Parathyroid adenoma (tissue), 2 donors: ENCODE measurements at regions not wholly inside any gene's neighbourhood (a gene's known extent, or its start where the extent isn't known, plus 50 kb on each side); places are given as distances from the start of the nearest gene placed in this dataset.

Source experiments
- H2AFZ ChIP-seq: fragments of 300-600 bp; sonication (generic); one replicate; pipeline ENCODE4 v1.7.0; 2017; ENCODE audit warnings: antibody characterized with exemption, mild to moderate bottlenecking
- H3K27ac ChIP-seq: fragments of 300-600 bp; sonication (generic); one replicate; pipeline ENCODE4 v1.7.0; 2017
- H3K27me3 ChIP-seq: fragments of 300-600 bp; sonication (generic); one replicate; pipeline ENCODE4 v1.7.0; 2017; ENCODE audit warnings: low read length; ENCODE audit not compliant: control insufficient read depth, insufficient read depth
- H3K36me3 ChIP-seq: fragments of 300-600 bp; sonication (generic); one replicate; pipeline ENCODE4 v1.7.0; 2017; ENCODE audit warnings: low read length; ENCODE audit not compliant: control insufficient read depth, insufficient read depth
- H3K4me1 ChIP-seq: fragments of 300-600 bp; sonication (generic); one replicate; pipeline ENCODE4 v1.7.0; 2017; ENCODE audit warnings: control low read depth
- H3K4me2 ChIP-seq: fragments of 300-600 bp; sonication (generic); one replicate; pipeline ENCODE4 v1.7.0; 2017; ENCODE audit warnings: low read length
- H3K4me3 ChIP-seq: fragments of 300-600 bp; sonication (generic); one replicate; pipeline ENCODE4 v1.7.0; 2017; ENCODE audit warnings: low read depth, low read length
- H3K79me2 ChIP-seq: fragments of 300-600 bp; sonication (generic); one replicate; pipeline ENCODE4 v1.7.0; 2017; ENCODE audit warnings: control low read depth
- H3K9ac ChIP-seq: fragments of 300-600 bp; sonication (generic); one replicate; pipeline ENCODE4 v1.7.0; 2017; ENCODE audit warnings: mild to moderate bottlenecking
- H3K9me3 ChIP-seq: fragments of 300-600 bp; sonication (generic); one replicate; pipeline ENCODE4 v1.7.0; 2017; ENCODE audit warnings: low read length; ENCODE audit not compliant: control insufficient read depth
- CTCF ChIP-seq: fragments of 300-600 bp; sonication (generic); IDR thresholded peaks from one replicate; pipeline ENCODE4 v1.7.0; 2017; ENCODE audit warnings: antibody characterized with exemption, mild to moderate bottlenecking
- donor health status: primary hyperparathyroidism.

- no peak for TF ChIP-seq CTCF
Measured at GRCh38 chr19:28294395-28294794, 918.6 kb downstream of the UQCRFS1 start.

GRCh38 chr19:28293685-28294084 is 919.3 kb downstream of the UQCRFS1 start:
- no peak overlapping the region for H3K4me3 ChIP-seq
- H3K27ac ChIP-seq: no peak overlapping the region
- H2AFZ ChIP-seq: no peak overlapping the region
- TF ChIP-seq CTCF: no peak
- no peaks in the 10 kb centered on the region for H3K79me2 ChIP-seq
- H3K4me1 ChIP-seq: no peaks in the 10 kb centered on the region
- H3K36me3 ChIP-seq: no peaks in the 10 kb centered on the region
- H3K9me3 ChIP-seq: no peaks in the 10 kb centered on the region
- H3K4me2 ChIP-seq: no peak overlapping the region
- H3K27me3 ChIP-seq: no peaks in the 10 kb centered on the region
- no peak overlapping the region for H3K9ac ChIP-seq

More at GRCh38 chr19:28294395-28294794, 918.6 kb downstream of the UQCRFS1 start:
- H3K4me1 ChIP-seq: no peaks in the 10 kb centered on the region
- no peak overlapping the region for H2AFZ ChIP-seq
- H3K4me3 ChIP-seq: no peak overlapping the region
- no peaks in the 10 kb centered on the region for H3K36me3 ChIP-seq
- H3K9me3 ChIP-seq: no peaks in the 10 kb centered on the region
- no peak overlapping the region for H3K9ac ChIP-seq
- no peak overlapping the region for H3K27ac ChIP-seq
- H3K4me2 ChIP-seq: no peak overlapping the region
- H3K79me2 ChIP-seq: no peaks in the 10 kb centered on the region
- no peaks in the 10 kb centered on the region for H3K27me3 ChIP-seq

GRCh38 chr19:28292822-28293500 is 920.0 kb downstream of the UQCRFS1 start:
- Histone ChIP-seq H3K79me2 (no peaks in the 10 kb centered on the region), H3K27me3 (no peaks in the 10 kb centered on the region), H3K4me1 (no peaks in the 10 kb centered on the region), H3K27ac (no peak overlapping the region), H3K9ac (no peak overlapping the region), H3K9me3 (no peaks in the 10 kb centered on the region), H2AFZ (no peak overlapping the region), H3K4me3 (no peak overlapping the region), H3K4me2 (no peak overlapping the region), H3K36me3 (no peaks in the 10 kb centered on the region)
- TF ChIP-seq CTCF: no peak

- Histone ChIP-seq H3K9me3 (no peaks in the 10 kb centered on the region), H3K4me3 (no peak overlapping the region), H3K27ac (no peak overlapping the region), H3K4me1 (no peaks in the 10 kb centered on the region), H3K36me3 (no peaks in the 10 kb centered on the region), H3K9ac (no peak overlapping the region), H3K79me2 (no peaks in the 10 kb centered on the region), H3K27me3 (no peaks in the 10 kb centered on the region), H2AFZ (no peak overlapping the region), H3K4me2 (no peak overlapping the region)
- no peak for TF ChIP-seq CTCF
Measured at GRCh38 chr19:28291874-28292273, 921.1 kb downstream of the UQCRFS1 start.
